ENCODE measurements at regions not wholly inside any gene's neighbourhood (a gene's known extent, or its start where the extent isn't known, plus 50 kb on each side); places are given as distances from the start of the nearest gene placed in this dataset.

- intact Hi-C loops (cut with DNase I) = no loop called here
- Histone ChIP-seq H3K27ac (no peak overlapping the region), H3K27me3 (no peaks in the 10 kb centered on the region), H3K36me3 (no peaks in the 10 kb centered on the region), H3K4me1 (no peaks in the 10 kb centered on the region), H3K4me3 (no peak overlapping the region), H3K9me3 (no peaks in the 10 kb centered on the region)
- DNase-seq (ENCODE audit: low spot score in 2 of 2) = no peak
- TF ChIP-seq CTCF (IDR thresholded peaks at IDR 0.05) = no peak
These were observed 119.4 kb upstream of the NRBF2 start for GRCh38 chr10:63013755-63014154.

GRCh38 chr10:63012623-63013022 lies 120.5 kb upstream of the NRBF2 start:
- H3K4me1 ChIP-seq = no peaks in the 10 kb centered on the region
- no peaks in the 10 kb centered on the region for H3K36me3 ChIP-seq
- H3K9me3 ChIP-seq = no peaks in the 10 kb centered on the region
- no peak for TF ChIP-seq CTCF (IDR thresholded peaks at IDR 0.05)
- H3K27me3 ChIP-seq = no peaks in the 10 kb centered on the region
- intact Hi-C loops (cut with DNase I) = no loop called here
- H3K27ac ChIP-seq = no peak overlapping the region
- no peak overlapping the region for H3K4me3 ChIP-seq
- DNase-seq (ENCODE audit: low spot score in 2 of 2) = no peak

GRCh38 chr10:63010203-63010602 lies 122.9 kb upstream of the NRBF2 start:
- intact Hi-C loops (cut with DNase I) = no loop called here
- no peak for TF ChIP-seq CTCF (IDR thresholded peaks at IDR 0.05)
- H3K27ac ChIP-seq = no peak overlapping the region

GRCh38 chr10:63008491-63008890 lies 124.6 kb upstream of the NRBF2 start:
- intact Hi-C loops (cut with DNase I) = loop anchor here (10.0 kb wide), 1 partner anchor 146 kb away; no protein-coding TSS in a partner anchor
- Histone ChIP-seq H3K9me3 (no peaks in the 10 kb centered on the region), H3K4me3 (no peak overlapping the region), H3K27me3 (no peaks in the 10 kb centered on the region), H3K4me1 (no peaks in the 10 kb centered on the region), H3K36me3 (no peaks in the 10 kb centered on the region), H3K27ac (no peak overlapping the region)
- no peak for TF ChIP-seq CTCF (IDR thresholded peaks at IDR 0.05)
- no peak for DNase-seq (ENCODE audit: low spot score in 2 of 2)

More at GRCh38 chr10:63010203-63010602, 122.9 kb upstream of the NRBF2 start:
- H3K36me3 ChIP-seq = no peaks in the 10 kb centered on the region
- H3K4me1 ChIP-seq = no peaks in the 10 kb centered on the region
- H3K9me3 ChIP-seq = no peaks in the 10 kb centered on the region
- DNase-seq (ENCODE audit: low spot score in 2 of 2) = no peak
- no peaks in the 10 kb centered on the region for H3K27me3 ChIP-seq
- H3K4me3 ChIP-seq = no peak overlapping the region

- H3K9me3 ChIP-seq = no peaks in the 10 kb centered on the region
- no peak for DNase-seq (ENCODE audit: low spot score in 2 of 2)
- H3K36me3 ChIP-seq = no peaks in the 10 kb centered on the region
- no peak overlapping the region for H3K27ac ChIP-seq
- H3K4me1 ChIP-seq = no peaks in the 10 kb centered on the region
- H3K27me3 ChIP-seq = no peaks in the 10 kb centered on the region
- H3K4me3 ChIP-seq = no peak overlapping the region
- no peak for TF ChIP-seq CTCF (IDR thresholded peaks at IDR 0.05)
- intact Hi-C loops (cut with DNase I) = loop anchor here (10.0 kb wide), 1 partner anchor 148 kb away; no protein-coding TSS in a partner anchor
These were observed 126.0 kb upstream of the NRBF2 start for GRCh38 chr10:63007112-63007511.

- no peaks in the 10 kb centered on the region for H3K9me3 ChIP-seq
- H3K4me1 ChIP-seq = no peaks in the 10 kb centered on the region
- H3K36me3 ChIP-seq = no peaks in the 10 kb centered on the region
- no peak for DNase-seq (ENCODE audit: low spot score in 2 of 2)
- H3K27ac ChIP-seq = no peak overlapping the region
- intact Hi-C loops (cut with DNase I) = loop anchor here (10.0 kb wide), 1 partner anchor 150 kb away; no protein-coding TSS in a partner anchor
- no peaks in the 10 kb centered on the region for H3K27me3 ChIP-seq
- no peak for TF ChIP-seq CTCF (IDR thresholded peaks at IDR 0.05)
- H3K4me3 ChIP-seq = no peak overlapping the region
These were observed 127.9 kb upstream of the NRBF2 start for GRCh38 chr10:63005246-63005645.

Measured in ascending aorta (tissue), 2 donors.